ENCODE measurements at regions not wholly inside any gene's neighbourhood (a gene's known extent, or its start where the extent isn't known, plus 50 kb on each side); places are given as distances from the start of the nearest gene placed in this dataset.

GRCh38 chr12:77629141-77629540 lies 201.6 kb upstream of the NAV3 start:
- Histone ChIP-seq H3K27me3 (ENCODE audit: control insufficient read depth, insufficient read depth, low read length) (no peaks in the 10 kb centered on the region), H2BK120ac (ENCODE audit: low read depth, low read length) (no peak overlapping the region), H4K5ac (ENCODE audit: low read depth, low read length) (no peak overlapping the region), H2BK20ac (ENCODE audit: low read depth, low read length) (no peak overlapping the region), H3K9ac (ENCODE audit: low read depth, low read length) (no peak overlapping the region), H4K8ac (ENCODE audit: low read depth in 2 of 2, low read length in 2 of 2) (no peak overlapping the region), H3K79me1 (ENCODE audit: low read depth in 1 of 2, low read length in 2 of 2) (no peaks in the 10 kb centered on the region), H2BK5ac (ENCODE audit: low read depth, low read length, poor library complexity, severe bottlenecking) (no peak overlapping the region), H3K27ac (ENCODE audit: insufficient read depth, low read length) (no peak overlapping the region), H2BK15ac (ENCODE audit: low read depth, low read length) (no peak overlapping the region), H3K14ac (replicated peaks; ENCODE audit: low read depth, low read length) (no peak overlapping the region), H2AFZ (replicated peaks; ENCODE audit: low read length, poor library complexity) (no peak overlapping the region), H3K36me3 (ENCODE audit: control insufficient read depth, insufficient read depth, low read length) (no peaks in the 10 kb centered on the region), H3K56ac (ENCODE audit: extremely low read depth, insufficient read depth, low read length) (no peak overlapping the region), H4K91ac (ENCODE audit: insufficient read depth, low read depth, low read length) (no peak overlapping the region), H3K18ac (ENCODE audit: low read depth, low read length) (no peak overlapping the region), H3K4me3 (ENCODE audit: insufficient read depth, low read depth, low read length) (no peak overlapping the region), H4K20me1 (ENCODE audit: insufficient read depth, low read length) (no peaks in the 10 kb centered on the region), H3K23ac (ENCODE audit: low read depth, low read length) (no peak overlapping the region), H3K4me2 (ENCODE audit: low read depth, low read length) (no peak overlapping the region), H3K9me3 (ENCODE audit: control insufficient read depth, insufficient read depth, low read length) (no peaks in the 10 kb centered on the region), H2AK5ac (ENCODE audit: low read depth, low read length) (no peak overlapping the region), H3K4me1 (ENCODE audit: control insufficient read depth, insufficient read depth, low read length) (no peaks in the 10 kb centered on the region; the same call in 1 of the 2 replicates), H2AK9ac (replicated peaks; ENCODE audit: low read depth, low read length, poor library complexity) (no peak overlapping the region), H3K9me1 (ENCODE audit: insufficient read depth, low read length) (no peaks in the 10 kb centered on the region), H3K4ac (ENCODE audit: low read depth, low read length) (no peak overlapping the region)
- CTCF ChIA-PET = no interaction called here
- in situ Hi-C loops (cut with MboI; ENCODE audit: low sequenced_read_pairs) (no loop called here), dilution Hi-C loops (cut with HindIII; ENCODE audit: low sequenced_read_pairs, unreplicated experiment) (no loop called here), intact Hi-C loops (cut with micrococcal nuclease) (no loop called here)
- TF ChIP-seq USF2 (IDR thresholded peaks at IDR 0.05; ENCODE audit: low read depth, low read length) = no peak
- no peak for TF ChIP-seq SMC3 (IDR thresholded peaks at IDR 0.05; ENCODE audit: low read depth, low read length)
- TF ChIP-seq FOS (IDR thresholded peaks at IDR 0.05; ENCODE audit: low read depth, low read length) = no peak
- TF ChIP-seq CEBPB (IDR thresholded peaks at IDR 0.05; ENCODE audit: low read depth, low read length) = no peak
- TF ChIP-seq NFE2L2 (IDR thresholded peaks at IDR 0.05; ENCODE audit: low read depth, low read length) = no peak
- no peak for TF ChIP-seq POLR2A (IDR thresholded peaks at IDR 0.05; ENCODE audit: low read depth, low read length)
- TF ChIP-seq RAD21 (IDR thresholded peaks at IDR 0.05; ENCODE audit: low read length) = no peak
- no peak for TF ChIP-seq MXI1 (IDR thresholded peaks at IDR 0.05; ENCODE audit: borderline replicate concordance, low read depth, low read length)
- TF ChIP-seq MAFK (IDR thresholded peaks at IDR 0.05; ENCODE audit: low read depth, low read length) = no peak
- TF ChIP-seq BHLHE40 (IDR thresholded peaks at IDR 0.05; ENCODE audit: low read depth, low read length) = no peak
- no peak for TF ChIP-seq RCOR1 (IDR thresholded peaks at IDR 0.05; ENCODE audit: insufficient replicate concordance, low read length)
- TF ChIP-seq RFX5 (IDR thresholded peaks at IDR 0.05; ENCODE audit: low read depth, low read length) = no peak
- TF ChIP-seq ELK1 (IDR thresholded peaks at IDR 0.05; ENCODE audit: borderline replicate concordance, low read depth, low read length) = no peak
- TF ChIP-seq CTCF (conservative IDR thresholded peaks at IDR 0.05; ENCODE audit: low read depth, low read length) = no peak
- TF ChIP-seq CHD1 (IDR thresholded peaks at IDR 0.05; ENCODE audit: low read depth, low read length) = no peak
- TF ChIP-seq MAZ (IDR thresholded peaks at IDR 0.05; ENCODE audit: borderline replicate concordance, low read depth, low read length) = no peak
- POLR2A ChIA-PET (ENCODE audit: unreplicated experiment) = no interaction called here
- DNase-seq = no peak
- ATAC-seq (ENCODE audit: low read depth) = no peak
- no TSS peak for BruUV-seq (replicated peaks)

Data from IMR-90 (cell line).